GM23338 (cell line): ENCODE measurements at regions not wholly inside any gene's neighbourhood (a gene's known extent, or its start where the extent isn't known, plus 50 kb on each side); places are given as distances from the start of the nearest gene placed in this dataset.

ENCODE experiments used
- ATAC-seq: fragments of 200-7000 bp; cut with Tn5 transposase; 3 replicates; pipeline ENCODE4 v1.9.1; 2020
- DNase-seq: peaks from one replicate; pipeline ENCODE4 v3.0.0-alpha.2; 2015; ENCODE audit warnings: low spot score
- H2AFZ ChIP-seq: fragments of 200-600 bp; sonication (generic); 2 replicates; pipeline ENCODE4 v1.8.0; 2016; ENCODE audit warnings: antibody characterized with exemption, mild to moderate bottlenecking, moderate library complexity
- H3F3A ChIP-seq: fragments of 200-600 bp; sonication (generic); replicated peaks from 2 replicates; pipeline ENCODE4 v1.8.0; 2017; ENCODE audit warnings: antibody characterized with exemption, mixed run types, low read depth
- H3K27ac ChIP-seq: fragments of 200-600 bp; sonication (generic); 2 replicates; pipeline ENCODE4 v1.6.1; 2016; ENCODE audit warnings: low read depth
- H3K27me3 ChIP-seq: fragments of 200-600 bp; sonication (generic); 2 replicates; pipeline ENCODE4 v1.8.0; 2016; ENCODE audit warnings: mild to moderate bottlenecking, mixed run types, moderate library complexity; ENCODE audit not compliant: insufficient read depth
- H3K36me3 ChIP-seq: fragments of 200-600 bp; sonication (generic); 2 replicates; pipeline ENCODE4 v1.8.0; 2016; ENCODE audit warnings: mild to moderate bottlenecking; ENCODE audit not compliant: insufficient read depth
- H3K4me1 ChIP-seq: fragments of 200-600 bp; sonication (generic); 2 replicates; pipeline ENCODE4 v1.8.0; 2016; ENCODE audit warnings: mild to moderate bottlenecking, moderate library complexity; ENCODE audit not compliant: insufficient read depth
- H3K4me2 ChIP-seq: fragments of 200-600 bp; sonication (generic); 2 replicates; pipeline ENCODE4 v1.7.1; 2017; ENCODE audit warnings: mixed run types
- H3K4me3 ChIP-seq: fragments of 200-600 bp; sonication (generic); 2 replicates; pipeline ENCODE4 v1.6.1; 2016; ENCODE audit warnings: mixed run types
- H3K79me2 ChIP-seq: fragments of 200-600 bp; sonication (generic); replicated peaks from 2 replicates; pipeline ENCODE4 v1.8.0; 2017; ENCODE audit warnings: mild to moderate bottlenecking; ENCODE audit not compliant: insufficient read depth
- H3K9me2 ChIP-seq: fragments of 200-600 bp; sonication (generic); 2 replicates; pipeline ENCODE4 v1.8.0; 2017; ENCODE audit not compliant: insufficient read depth
- H4K20me1 ChIP-seq: fragments of 200-600 bp; sonication (generic); replicated peaks from 2 replicates; pipeline ENCODE4 v1.8.0; 2017; ENCODE audit warnings: mild to moderate bottlenecking; ENCODE audit not compliant: insufficient read depth
- H3K27ac Mint-ChIP-seq: 2 replicates; pipeline ENCODE4 v1.8.0; 2020; ENCODE audit warnings: inconsistent platforms, mild to moderate bottlenecking, moderate library complexity, mixed read lengths
- H3K27me3 Mint-ChIP-seq: 3 replicates; pipeline ENCODE4 v1.8.0; 2022; ENCODE audit warnings: low read depth, mild to moderate bottlenecking, moderate library complexity, mixed read lengths, inconsistent platforms; ENCODE audit not compliant: insufficient read depth, poor library complexity
- H3K36me3 Mint-ChIP-seq: 3 replicates; pipeline ENCODE4 v1.8.0; 2021; ENCODE audit warnings: low read depth, mild to moderate bottlenecking, inconsistent platforms, moderate library complexity, mixed read lengths
- H3K4me1 Mint-ChIP-seq: 3 replicates; pipeline ENCODE4 v1.8.0; 2020; ENCODE audit warnings: mild to moderate bottlenecking, inconsistent platforms, mixed read lengths
- H3K4me3 Mint-ChIP-seq: 3 replicates; pipeline ENCODE4 v1.8.0; 2021; ENCODE audit warnings: moderate library complexity, mild to moderate bottlenecking, inconsistent platforms, mixed read lengths
- H3K9me3 Mint-ChIP-seq: 3 replicates; pipeline ENCODE4 v1.8.0; 2020; ENCODE audit warnings: moderate library complexity, mild to moderate bottlenecking, inconsistent platforms, mixed read lengths
- CREB1 ChIP-seq: fragments of 250-450 bp; sonication (Bioruptor Pico); IDR thresholded peaks from 2 replicates; pipeline ENCODE4 v1.5.0; 2020; ENCODE audit warnings: low read depth, mild to moderate bottlenecking, moderate library complexity
- EZH2 ChIP-seq: fragments of 200-600 bp; sonication (generic); IDR thresholded peaks from one replicate; pipeline ENCODE4 v1.8.0; 2017; ENCODE audit warnings: antibody characterized with exemption, mild to moderate bottlenecking, low read depth; ENCODE audit not compliant: unreplicated experiment
- JUNB ChIP-seq: IDR thresholded peaks from one replicate; pipeline ENCODE4 v1.6.1; 2016; ENCODE audit warnings: antibody characterized with exemption; ENCODE audit not compliant: unreplicated experiment
- NANOG ChIP-seq: IDR thresholded peaks from 2 replicates; pipeline ENCODE4 v1.6.1; 2016; ENCODE audit warnings: antibody characterized with exemption, borderline replicate concordance
- POLR2AphosphoS5 ChIP-seq: IDR thresholded peaks from 2 replicates; pipeline ENCODE4 v1.6.1; 2016; ENCODE audit warnings: antibody characterized with exemption, low read depth
- STAT1 ChIP-seq: IDR thresholded peaks from one replicate; pipeline ENCODE4 v1.6.1; 2016; ENCODE audit warnings: antibody characterized with exemption; ENCODE audit not compliant: unreplicated experiment
- ZNF114 ChIP-seq: fragments of 250-450 bp; sonication (Bioruptor Pico); IDR thresholded peaks from 2 replicates; pipeline ENCODE4 v1.5.0; 2020; ENCODE audit warnings: mild to moderate bottlenecking, moderate library complexity
- ZNF331 ChIP-seq: fragments of 250-450 bp; sonication (Bioruptor Pico); IDR thresholded peaks from 2 replicates; pipeline ENCODE4 v1.5.0; 2020; ENCODE audit warnings: low read depth, mild to moderate bottlenecking, moderate library complexity
- TF ChIP-seq, protein P1 (sequence below), 2 experiments: fragments of 200-600 bp in 1 of 2; sonication (generic) in 1 of 2; conservative IDR thresholded peaks; 2 replicates each; pipeline versions ENCODE4 v1.5.1 to v1.6.1; 2016 to 2017; ENCODE audit warnings: antibody characterized with exemption in 2 of 2, low read depth in 2 of 2, mild to moderate bottlenecking in 2 of 2, moderate library complexity in 1 of 2
- TF ChIP-seq, protein P2 (sequence below): IDR thresholded peaks from 2 replicates; pipeline ENCODE4 v1.6.1; 2016; ENCODE audit warnings: antibody characterized with exemption
- TF ChIP-seq, protein P3 (sequence below): fragments of 250-450 bp; sonication (Bioruptor Pico); IDR thresholded peaks from 2 replicates; pipeline ENCODE4 v1.5.0; 2020; ENCODE audit warnings: mild to moderate bottlenecking, moderate library complexity

DNA sequence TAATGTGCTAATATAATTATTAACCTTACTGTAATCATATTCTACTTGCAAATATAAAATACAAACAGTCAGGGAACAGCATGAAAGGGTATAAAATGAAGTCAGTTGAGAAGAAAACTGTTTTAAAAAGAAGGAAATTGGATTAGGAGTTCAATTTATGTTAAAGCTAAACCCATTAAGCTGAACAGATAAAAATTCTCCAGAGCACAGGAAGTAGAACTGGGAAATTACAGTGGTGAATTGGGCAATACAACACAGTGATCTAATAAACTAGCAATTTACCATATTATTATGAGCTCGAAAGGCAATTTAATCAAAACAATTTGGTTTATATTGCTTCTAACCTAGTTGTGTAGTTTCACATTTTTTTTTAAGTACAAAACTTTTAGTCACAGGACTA lies 407.4 kb upstream of the RGS17 start (continued):
- TF ChIP-seq, protein P1, sequence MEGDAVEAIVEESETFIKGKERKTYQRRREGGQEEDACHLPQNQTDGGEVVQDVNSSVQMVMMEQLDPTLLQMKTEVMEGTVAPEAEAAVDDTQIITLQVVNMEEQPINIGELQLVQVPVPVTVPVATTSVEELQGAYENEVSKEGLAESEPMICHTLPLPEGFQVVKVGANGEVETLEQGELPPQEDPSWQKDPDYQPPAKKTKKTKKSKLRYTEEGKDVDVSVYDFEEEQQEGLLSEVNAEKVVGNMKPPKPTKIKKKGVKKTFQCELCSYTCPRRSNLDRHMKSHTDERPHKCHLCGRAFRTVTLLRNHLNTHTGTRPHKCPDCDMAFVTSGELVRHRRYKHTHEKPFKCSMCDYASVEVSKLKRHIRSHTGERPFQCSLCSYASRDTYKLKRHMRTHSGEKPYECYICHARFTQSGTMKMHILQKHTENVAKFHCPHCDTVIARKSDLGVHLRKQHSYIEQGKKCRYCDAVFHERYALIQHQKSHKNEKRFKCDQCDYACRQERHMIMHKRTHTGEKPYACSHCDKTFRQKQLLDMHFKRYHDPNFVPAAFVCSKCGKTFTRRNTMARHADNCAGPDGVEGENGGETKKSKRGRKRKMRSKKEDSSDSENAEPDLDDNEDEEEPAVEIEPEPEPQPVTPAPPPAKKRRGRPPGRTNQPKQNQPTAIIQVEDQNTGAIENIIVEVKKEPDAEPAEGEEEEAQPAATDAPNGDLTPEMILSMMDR (conservative IDR thresholded peaks at IDR 0.05; ENCODE audit: low read depth in 2 of 2) = no peak
- TF ChIP-seq CREB1 (CRISPR knock-in tag) = no peak
- no peak for TF ChIP-seq STAT1

DNA sequence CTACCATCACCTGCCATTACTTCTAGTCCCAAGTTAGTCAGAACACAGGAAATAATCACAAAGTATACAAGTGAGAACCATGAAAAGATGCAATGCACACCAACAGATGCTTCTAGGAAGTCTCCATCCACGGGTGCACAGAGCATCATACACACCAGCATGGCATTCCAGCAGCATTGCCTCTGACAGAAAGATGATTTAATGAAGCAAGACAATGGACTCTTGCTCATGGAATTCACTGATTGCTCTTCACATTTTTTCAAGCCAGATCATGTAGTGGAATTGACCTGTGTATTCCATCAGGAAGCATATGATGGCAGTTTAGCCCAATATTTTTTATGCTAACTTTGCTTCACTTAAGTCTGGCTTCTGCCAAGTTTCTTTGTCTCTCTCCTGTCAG lies 406.3 kb upstream of the RGS17 start:
- H3K4me1 Mint-ChIP-seq = no peaks in the 10 kb centered on the region
- Histone ChIP-seq H3K4me1 (no peaks in the 10 kb centered on the region), H3F3A (no peaks in the 10 kb centered on the region), H3K4me2 (no peak overlapping the region), H2AFZ (no peak overlapping the region), H3K4me3 (no peak overlapping the region), H3K9me2 (no peaks in the 10 kb centered on the region), H3K36me3 (no peaks in the 10 kb centered on the region), H4K20me1 (no peaks in the 10 kb centered on the region), H3K27me3 (no peaks in the 10 kb centered on the region), H3K79me2 (no peaks in the 10 kb centered on the region), H3K27ac (no peak overlapping the region)
- no peak overlapping the region for H3K4me3 Mint-ChIP-seq
- no peaks in the 10 kb centered on the region for H3K36me3 Mint-ChIP-seq
- no peak overlapping the region for H3K27ac Mint-ChIP-seq
- ATAC-seq = no peak
- H3K9me3 Mint-ChIP-seq = no peaks in the 10 kb centered on the region; the same call in 2 of the 3 replicates
- no peak for TF ChIP-seq STAT1
- TF ChIP-seq, protein P2, sequence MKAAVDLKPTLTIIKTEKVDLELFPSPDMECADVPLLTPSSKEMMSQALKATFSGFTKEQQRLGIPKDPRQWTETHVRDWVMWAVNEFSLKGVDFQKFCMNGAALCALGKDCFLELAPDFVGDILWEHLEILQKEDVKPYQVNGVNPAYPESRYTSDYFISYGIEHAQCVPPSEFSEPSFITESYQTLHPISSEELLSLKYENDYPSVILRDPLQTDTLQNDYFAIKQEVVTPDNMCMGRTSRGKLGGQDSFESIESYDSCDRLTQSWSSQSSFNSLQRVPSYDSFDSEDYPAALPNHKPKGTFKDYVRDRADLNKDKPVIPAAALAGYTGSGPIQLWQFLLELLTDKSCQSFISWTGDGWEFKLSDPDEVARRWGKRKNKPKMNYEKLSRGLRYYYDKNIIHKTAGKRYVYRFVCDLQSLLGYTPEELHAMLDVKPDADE = no peak
- no peak for TF ChIP-seq ZNF114 (CRISPR knock-in tag)
- no peak for TF ChIP-seq NANOG
- TF ChIP-seq JUNB = no peak
- no peak for DNase-seq
- peaks cover 2% of the 10 kb centered on the region for H3K27me3 Mint-ChIP-seq

DNA sequence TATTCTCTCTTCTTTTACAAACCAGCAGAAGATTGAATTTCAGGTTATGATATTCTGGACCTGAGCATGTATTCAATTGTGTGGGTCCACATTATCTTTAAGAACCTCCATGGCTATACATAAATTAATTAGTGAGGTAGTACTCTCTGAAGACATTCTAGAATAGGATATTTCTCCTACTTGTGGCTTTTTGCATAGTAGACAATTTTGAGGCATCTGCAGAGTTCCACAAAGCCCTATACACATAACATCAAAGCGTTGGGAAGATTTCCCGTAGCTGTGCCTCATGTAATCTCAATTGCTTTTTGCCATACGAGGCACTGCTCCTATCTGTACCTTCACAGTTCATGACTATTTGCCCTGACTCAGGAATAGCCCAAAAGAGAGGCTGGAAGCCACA lies 395.4 kb upstream of the RGS17 start:
- no peaks in the 10 kb centered on the region for H3K27me3 Mint-ChIP-seq
- H3K27ac ChIP-seq = no peak overlapping the region
- TF ChIP-seq, protein P3, sequence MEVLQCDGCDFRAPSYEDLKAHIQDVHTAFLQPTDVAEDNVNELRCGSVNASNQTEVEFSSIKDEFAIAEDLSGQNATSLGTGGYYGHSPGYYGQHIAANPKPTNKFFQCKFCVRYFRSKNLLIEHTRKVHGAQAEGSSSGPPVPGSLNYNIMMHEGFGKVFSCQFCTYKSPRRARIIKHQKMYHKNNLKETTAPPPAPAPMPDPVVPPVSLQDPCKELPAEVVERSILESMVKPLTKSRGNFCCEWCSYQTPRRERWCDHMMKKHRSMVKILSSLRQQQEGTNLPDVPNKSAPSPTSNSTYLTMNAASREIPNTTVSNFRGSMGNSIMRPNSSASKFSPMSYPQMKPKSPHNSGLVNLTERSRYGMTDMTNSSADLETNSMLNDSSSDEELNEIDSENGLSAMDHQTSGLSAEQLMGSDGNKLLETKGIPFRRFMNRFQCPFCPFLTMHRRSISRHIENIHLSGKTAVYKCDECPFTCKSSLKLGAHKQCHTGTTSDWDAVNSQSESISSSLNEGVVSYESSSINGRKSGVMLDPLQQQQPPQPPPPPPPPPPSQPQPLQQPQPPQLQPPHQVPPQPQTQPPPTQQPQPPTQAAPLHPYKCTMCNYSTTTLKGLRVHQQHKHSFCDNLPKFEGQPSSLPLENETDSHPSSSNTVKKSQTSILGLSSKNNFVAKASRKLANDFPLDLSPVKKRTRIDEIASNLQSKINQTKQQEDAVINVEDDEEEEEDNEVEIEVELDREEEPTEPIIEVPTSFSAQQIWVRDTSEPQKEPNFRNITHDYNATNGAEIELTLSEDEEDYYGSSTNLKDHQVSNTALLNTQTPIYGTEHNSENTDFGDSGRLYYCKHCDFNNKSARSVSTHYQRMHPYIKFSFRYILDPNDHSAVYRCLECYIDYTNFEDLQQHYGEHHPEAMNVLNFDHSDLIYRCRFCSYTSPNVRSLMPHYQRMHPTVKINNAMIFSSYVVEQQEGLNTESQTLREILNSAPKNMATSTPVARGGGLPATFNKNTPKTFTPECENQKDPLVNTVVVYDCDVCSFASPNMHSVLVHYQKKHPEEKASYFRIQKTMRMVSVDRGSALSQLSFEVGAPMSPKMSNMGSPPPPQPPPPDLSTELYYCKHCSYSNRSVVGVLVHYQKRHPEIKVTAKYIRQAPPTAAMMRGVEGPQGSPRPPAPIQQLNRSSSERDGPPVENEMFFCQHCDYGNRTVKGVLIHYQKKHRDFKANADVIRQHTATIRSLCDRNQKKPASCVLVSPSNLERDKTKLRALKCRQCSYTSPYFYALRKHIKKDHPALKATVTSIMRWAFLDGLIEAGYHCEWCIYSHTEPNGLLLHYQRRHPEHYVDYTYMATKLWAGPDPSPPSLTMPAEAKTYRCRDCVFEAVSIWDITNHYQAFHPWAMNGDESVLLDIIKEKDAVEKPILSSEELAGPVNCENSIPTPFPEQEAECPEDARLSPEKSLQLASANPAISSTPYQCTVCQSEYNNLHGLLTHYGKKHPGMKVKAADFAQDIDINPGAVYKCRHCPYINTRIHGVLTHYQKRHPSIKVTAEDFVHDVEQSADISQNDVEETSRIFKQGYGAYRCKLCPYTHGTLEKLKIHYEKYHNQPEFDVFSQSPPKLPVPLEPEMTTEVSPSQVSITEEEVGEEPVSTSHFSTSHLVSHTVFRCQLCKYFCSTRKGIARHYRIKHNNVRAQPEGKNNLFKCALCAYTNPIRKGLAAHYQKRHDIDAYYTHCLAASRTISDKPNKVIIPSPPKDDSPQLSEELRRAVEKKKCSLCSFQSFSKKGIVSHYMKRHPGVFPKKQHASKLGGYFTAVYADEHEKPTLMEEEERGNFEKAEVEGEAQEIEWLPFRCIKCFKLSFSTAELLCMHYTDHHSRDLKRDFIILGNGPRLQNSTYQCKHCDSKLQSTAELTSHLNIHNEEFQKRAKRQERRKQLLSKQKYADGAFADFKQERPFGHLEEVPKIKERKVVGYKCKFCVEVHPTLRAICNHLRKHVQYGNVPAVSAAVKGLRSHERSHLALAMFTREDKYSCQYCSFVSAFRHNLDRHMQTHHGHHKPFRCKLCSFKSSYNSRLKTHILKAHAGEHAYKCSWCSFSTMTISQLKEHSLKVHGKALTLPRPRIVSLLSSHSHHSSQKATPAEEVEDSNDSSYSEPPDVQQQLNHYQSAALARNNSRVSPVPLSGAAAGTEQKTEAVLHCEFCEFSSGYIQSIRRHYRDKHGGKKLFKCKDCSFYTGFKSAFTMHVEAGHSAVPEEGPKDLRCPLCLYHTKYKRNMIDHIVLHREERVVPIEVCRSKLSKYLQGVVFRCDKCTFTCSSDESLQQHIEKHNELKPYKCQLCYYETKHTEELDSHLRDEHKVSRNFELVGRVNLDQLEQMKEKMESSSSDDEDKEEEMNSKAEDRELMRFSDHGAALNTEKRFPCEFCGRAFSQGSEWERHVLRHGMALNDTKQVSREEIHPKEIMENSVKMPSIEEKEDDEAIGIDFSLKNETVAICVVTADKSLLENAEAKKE (CRISPR knock-in tag) = no peak
- TF ChIP-seq ZNF331 (CRISPR knock-in tag) = no peak
- no peak for TF ChIP-seq POLR2AphosphoS5
- no peak for TF ChIP-seq EZH2
- no peak for TF ChIP-seq NANOG

More for the DNA sequence above, 395.4 kb upstream of the RGS17 start:
- H3K4me3 ChIP-seq = no peak overlapping the region
- Mint-ChIP-seq H3K4me1 (no peaks in the 10 kb centered on the region), H3K27ac (no peak overlapping the region), H3K36me3 (no peaks in the 10 kb centered on the region), H3K4me3 (no peak overlapping the region), H3K9me3 (peaks cover 10% of the 10 kb centered on the region)
- no peaks in the 10 kb centered on the region for H3K27me3 ChIP-seq
- H3K4me2 ChIP-seq = no peak overlapping the region
- H3K36me3 ChIP-seq = no peaks in the 10 kb centered on the region
- no peaks in the 10 kb centered on the region for H3K4me1 ChIP-seq
- no peaks in the 10 kb centered on the region for H3K79me2 ChIP-seq
- ATAC-seq (no peak), DNase-seq (no peak)
- no peaks in the 10 kb centered on the region for H4K20me1 ChIP-seq
- no peaks in the 10 kb centered on the region for H3F3A ChIP-seq
- H3K9me2 ChIP-seq = peaks cover 7% of the 10 kb centered on the region; the same call in 1 of the 2 replicates
- H2AFZ ChIP-seq = no peak overlapping the region
